Panc1 (cell line): ENCODE measurements at regions not wholly inside any gene's neighbourhood (a gene's known extent, or its start where the extent isn't known, plus 50 kb on each side); places are given as distances from the start of the nearest gene placed in this dataset.

Source experiments
- CTCF ChIP-seq: fragments of 450-650 bp; IDR thresholded peaks from 2 replicates; pipeline ENCODE4 v1.5.1; 2017; ENCODE audit warnings: mild to moderate bottlenecking
- POLR2AphosphoS5 ChIP-seq: IDR thresholded peaks from 2 replicates; pipeline ENCODE4 v1.6.1; 2012; ENCODE audit warnings: mild to moderate bottlenecking, low read depth, low read length, moderate library complexity
- REST ChIP-seq, 2 experiments: IDR thresholded peaks; 2 replicates each; pipeline ENCODE4 v1.6.1; 2011 to 2012; ENCODE audit warnings: low read depth in 2 of 2, control low read depth in 1 of 2, low read length in 1 of 2, mild to moderate bottlenecking in 1 of 2, moderate library complexity in 1 of 2; ENCODE audit not compliant: insufficient read depth in 1 of 2

- no peak for TF ChIP-seq CTCF
- no peak for TF ChIP-seq POLR2AphosphoS5
- TF ChIP-seq REST (IDR thresholded peaks at IDR 0.05; ENCODE audit: insufficient read depth in 1 of 2, low read depth in 2 of 2, low read length in 1 of 2), result no peak
Measured at GRCh38 chr2:195500879-195501278, 156.1 kb upstream of the SLC39A10 start.
